Peyer's patch (tissue), 4 donors: ENCODE measurements at regions not wholly inside any gene's neighbourhood (a gene's known extent, or its start where the extent isn't known, plus 50 kb on each side); places are given as distances from the start of the nearest gene placed in this dataset.

Experiments used
- CTCF ChIP-seq, 6 experiments: fragments of 450-650 bp in 4 of 6; fragments of 200-600 bp in 2 of 6; sonication (generic) in 1 of 6; IDR thresholded peaks; one replicate each; pipeline ENCODE4 v1.5.1; 2017 to 2019; ENCODE audit warnings: antibody characterized with exemption in 6 of 6, mild to moderate bottlenecking in 3 of 6, moderate library complexity in 1 of 6
- POLR2A ChIP-seq, 2 donors: fragments of 450-650 bp; IDR thresholded peaks; one replicate each; pipeline ENCODE4 v1.5.1; 2017; ENCODE audit warnings: antibody characterized with exemption in 2 of 2, mild to moderate bottlenecking in 2 of 2, moderate library complexity in 2 of 2

- TF ChIP-seq CTCF (IDR thresholded peaks at IDR 0.05) (no peak), POLR2A (IDR thresholded peaks at IDR 0.05) (no peak)
Observed at GRCh38 chr2:48138898-48139297, 175.6 kb upstream of the FOXN2 start.
